Common myeloid progenitor, CD34-positive (primary cell): ENCODE measurements at regions not wholly inside any gene's neighbourhood (a gene's known extent, or its start where the extent isn't known, plus 50 kb on each side); places are given as distances from the start of the nearest gene placed in this dataset.

Source experiments
- CTCF ChIA-PET: fragments of 350-600 bp; sonication (Branson Sonifier 250); formaldehyde crosslinking; loops from one replicate; lab custom pipeline; 2021; ENCODE audit warnings: antibody characterized with exemption; lab: Charles Lee
- POLR2A ChIA-PET: fragments of 350-600 bp; sonication (Branson Sonifier 250); formaldehyde crosslinking; loops from one replicate; lab custom pipeline; 2021; ENCODE audit warnings: antibody characterized with exemption; lab: Charles Lee
- DNase-seq, 3 donors: peaks; one replicate each; pipeline versions ENCODE4 v3.0.0 to v3.0.0-alpha.2; 2013
- H3K27ac ChIP-seq, 2 experiments: 1 replicate in 1 of 2; 2 replicates in 1 of 2; pipeline ENCODE4 v1.7.0; 2013; ENCODE audit warnings: inconsistent platforms in 2 of 2, low read length in 2 of 2, mild to moderate bottlenecking in 2 of 2, low read depth in 1 of 2, moderate library complexity in 1 of 2; ENCODE audit not compliant: severe bottlenecking in 2 of 2, insufficient read depth in 1 of 2, poor library complexity in 1 of 2
- H3K27me3 ChIP-seq, 5 experiments: replicated peaks in 2 of 5; 1 replicate in 3 of 5; 2 replicates in 2 of 5; pipeline versions ENCODE4 v1.6.1 to v1.7.0; 2013; ENCODE audit warnings: low read length in 4 of 5, mild to moderate bottlenecking in 2 of 5, moderate library complexity in 2 of 5, inconsistent platforms in 1 of 5; ENCODE audit not compliant: insufficient read depth in 5 of 5, control insufficient read depth in 4 of 5
- H3K36me3 ChIP-seq, 4 experiments: 1 replicate in 2 of 4; 2 replicates in 2 of 4; pipeline versions ENCODE4 v1.6.1 to v1.7.0; 2013; ENCODE audit warnings: low read length in 3 of 4, control low read depth in 1 of 4, mild to moderate bottlenecking in 1 of 4; ENCODE audit not compliant: control insufficient read depth in 4 of 4, insufficient read depth in 4 of 4
- H3K4me1 ChIP-seq, 4 experiments: 1 replicate in 3 of 4; 2 replicates in 1 of 4; pipeline versions ENCODE4 v1.6.1 to v1.7.1; 2013; ENCODE audit warnings: low read length in 3 of 4, mild to moderate bottlenecking in 3 of 4, control low read depth in 1 of 4, inconsistent platforms in 1 of 4, moderate library complexity in 1 of 4; ENCODE audit not compliant: control insufficient read depth in 4 of 4, insufficient read depth in 4 of 4; ENCODE audit errors: control extremely low read depth in 1 of 4
- H3K4me3 ChIP-seq, 7 experiments: 1 replicate in 4 of 7; 2 replicates in 3 of 7; pipeline versions ENCODE4 v1.5.1 to v1.7.0; 2013; ENCODE audit warnings: mild to moderate bottlenecking in 7 of 7, low read length in 6 of 7, moderate library complexity in 6 of 7, inconsistent platforms in 2 of 7, low read depth in 2 of 7, control low read depth in 1 of 7; ENCODE audit not compliant: insufficient read depth in 4 of 7, control insufficient read depth in 1 of 7; ENCODE audit errors: extremely low read depth in 1 of 7
- H3K9me3 ChIP-seq, 5 experiments: 1 replicate in 4 of 5; 2 replicates in 1 of 5; pipeline versions ENCODE4 v1.6.1 to v1.7.1; 2013; ENCODE audit warnings: low read length in 4 of 5, mild to moderate bottlenecking in 2 of 5, inconsistent platforms in 1 of 5, low read depth in 1 of 5, moderate library complexity in 1 of 5; ENCODE audit not compliant: control insufficient read depth in 4 of 5, insufficient read depth in 2 of 5; ENCODE audit errors: control extremely low read depth in 1 of 5
- WGBS: methylation state at CpG from one replicate; pipeline ENCODE4 v1.1.5; 2013; ENCODE audit not compliant: insufficient coverage; 5-methylcytosine and 5-hydroxymethylcytosine counted together

DNA sequence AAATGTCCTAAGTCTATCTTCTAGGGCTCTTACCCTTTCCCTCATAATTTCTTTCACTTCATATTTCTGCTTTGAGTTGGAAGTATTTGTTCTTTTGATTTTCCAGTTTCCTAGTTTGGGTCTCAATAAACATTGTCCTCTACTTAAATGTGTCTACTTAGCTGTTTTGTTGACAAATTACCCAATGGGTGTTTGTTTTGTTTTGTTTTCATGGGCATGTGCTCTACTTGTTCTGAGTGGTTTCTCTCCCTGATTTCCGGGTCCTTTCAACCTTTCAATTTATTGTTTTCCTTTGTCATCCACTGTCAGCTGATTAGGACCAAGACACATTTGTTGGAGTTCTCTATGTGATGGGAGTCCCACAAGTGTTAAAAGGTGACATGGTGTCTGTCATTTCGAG, 1181.4 kb downstream of the RPA4 start:
- ChIA-PET CTCF (no interaction called here), POLR2A (no interaction called here)
- WGBS = 71% methylated on average over 1 of the region's 2 CpGs
- Histone ChIP-seq H3K4me1 (no peaks in the 10 kb centered on the region), H3K27ac (no peak overlapping the region), H3K27me3 (peaks cover 0 to 2% (median 0%) of the 10 kb centered on the region in 5 experiments), H3K9me3 (no peaks in the 10 kb centered on the region), H3K4me3 (no peak overlapping the region), H3K36me3 (no peaks in the 10 kb centered on the region)
- DNase-seq = no peak

DNA sequence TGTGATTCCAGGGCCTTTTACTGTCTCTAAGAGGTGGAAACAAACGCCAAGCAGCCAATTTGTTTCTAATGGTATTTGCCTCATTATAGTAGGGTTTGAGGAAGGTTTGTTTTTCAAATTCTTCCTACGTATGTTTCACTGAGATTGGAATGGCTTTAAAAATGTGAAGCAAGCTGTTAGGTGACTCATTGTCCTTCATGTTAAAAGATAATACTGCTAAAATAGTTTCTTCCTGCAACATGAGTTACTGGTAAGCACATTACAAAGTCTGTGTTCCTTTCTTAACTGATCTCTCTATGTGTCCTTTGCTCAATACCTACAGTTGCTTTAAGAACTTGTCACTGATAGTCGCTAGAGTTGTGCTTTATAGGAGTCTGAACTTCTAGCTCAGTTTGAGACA, 1183.9 kb downstream of the RPA4 start:
- DNase-seq = no peak
- H3K36me3 ChIP-seq = no peaks in the 10 kb centered on the region
- H3K9me3 ChIP-seq = no peaks in the 10 kb centered on the region
- WGBS = 90% methylated on average over 2 of the region's 3 CpGs
- ChIA-PET POLR2A (no interaction called here), CTCF (no interaction called here)
- no peaks in the 10 kb centered on the region for H3K4me1 ChIP-seq
- no peak overlapping the region for H3K4me3 ChIP-seq
- H3K27ac ChIP-seq = no peak overlapping the region
- H3K27me3 ChIP-seq = peaks cover 0 to 2% (median 0%) of the 10 kb centered on the region in 5 experiments

DNA sequence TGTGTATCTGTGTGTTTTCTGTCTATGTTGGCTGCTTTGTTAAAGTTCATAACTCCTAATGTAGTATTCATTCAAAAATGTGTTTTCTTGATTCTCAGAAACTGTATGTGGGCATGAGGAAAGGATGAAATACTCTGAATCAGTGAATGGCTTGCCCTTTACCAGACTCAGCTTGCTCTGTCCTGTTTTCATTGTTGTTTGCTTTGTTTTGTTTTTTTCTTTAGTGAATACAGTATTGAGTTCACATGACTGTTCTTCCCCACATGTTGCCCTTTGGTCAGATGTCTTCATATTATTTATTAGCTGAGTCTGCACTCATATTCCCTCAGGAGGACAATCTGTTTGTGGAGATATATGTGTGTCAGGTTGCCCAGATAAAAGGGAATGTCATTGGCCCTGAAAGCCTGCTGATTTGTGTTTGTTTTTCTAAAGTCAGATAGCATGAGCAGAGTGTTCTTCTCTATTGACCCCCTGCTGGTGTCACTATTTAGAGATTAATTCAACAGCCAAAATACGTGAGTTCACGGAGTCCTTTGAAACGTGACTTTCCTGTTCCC, 1184.4 kb downstream of the RPA4 start:
- H3K4me1 ChIP-seq = no peaks in the 10 kb centered on the region
- no peaks in the 10 kb centered on the region for H3K9me3 ChIP-seq
- DNase-seq = no peak
- no peak overlapping the region for H3K4me3 ChIP-seq
- POLR2A ChIA-PET = no interaction called here
- no peak overlapping the region for H3K27ac ChIP-seq
- CTCF ChIA-PET = no interaction called here
- H3K27me3 ChIP-seq = peaks cover 0 to 2% (median 0%) of the 10 kb centered on the region in 5 experiments
- WGBS = 100% methylated on average over 1 of the region's 3 CpGs
- H3K36me3 ChIP-seq = no peaks in the 10 kb centered on the region

GRCh38 chrX:98071331-98071730, 1187.6 kb downstream of the RPA4 start:
- no peaks in the 10 kb centered on the region for H3K36me3 ChIP-seq
- H3K4me1 ChIP-seq = no peaks in the 10 kb centered on the region
- no peak overlapping the region for H3K4me3 ChIP-seq
- H3K9me3 ChIP-seq = no peaks in the 10 kb centered on the region
- WGBS = 88% methylated on average over 2 of the region's 2 CpGs
- ChIA-PET CTCF (no interaction called here), POLR2A (no interaction called here)
- H3K27ac ChIP-seq = no peak overlapping the region
- H3K27me3 ChIP-seq = peaks cover 0 to 2% (median 0%) of the 10 kb centered on the region in 5 experiments
- DNase-seq = no peak

DNA sequence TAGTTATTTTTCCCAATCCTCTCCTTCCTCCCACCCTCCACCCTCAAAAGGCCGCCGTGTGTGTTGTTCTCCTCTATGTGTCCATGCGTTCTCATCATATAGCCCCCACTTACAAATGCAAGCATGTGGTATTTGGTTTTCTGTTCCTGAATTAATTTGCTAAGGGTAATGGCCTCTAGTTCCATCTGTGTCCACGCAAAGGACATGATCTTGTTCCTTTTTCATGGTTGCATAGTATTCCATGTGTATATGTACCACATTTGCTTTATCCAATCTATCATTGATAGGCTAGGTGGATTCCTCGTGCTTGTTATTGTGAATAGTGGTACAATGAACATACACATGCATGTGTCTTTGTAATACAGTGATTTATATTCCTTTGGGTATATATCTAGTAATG, 1193.7 kb downstream of the RPA4 start:
- no peaks in the 10 kb centered on the region for H3K27me3 ChIP-seq
- ChIA-PET CTCF (no interaction called here), POLR2A (no interaction called here)
- H3K4me3 ChIP-seq = no peak overlapping the region
- H3K9me3 ChIP-seq = no peaks in the 10 kb centered on the region
- H3K36me3 ChIP-seq = no peaks in the 10 kb centered on the region
- no peak for DNase-seq
- WGBS = no CpG with 5 or more reads among the region's 5 CpGs
- no peaks in the 10 kb centered on the region for H3K4me1 ChIP-seq
- H3K27ac ChIP-seq = no peak overlapping the region

DNA sequence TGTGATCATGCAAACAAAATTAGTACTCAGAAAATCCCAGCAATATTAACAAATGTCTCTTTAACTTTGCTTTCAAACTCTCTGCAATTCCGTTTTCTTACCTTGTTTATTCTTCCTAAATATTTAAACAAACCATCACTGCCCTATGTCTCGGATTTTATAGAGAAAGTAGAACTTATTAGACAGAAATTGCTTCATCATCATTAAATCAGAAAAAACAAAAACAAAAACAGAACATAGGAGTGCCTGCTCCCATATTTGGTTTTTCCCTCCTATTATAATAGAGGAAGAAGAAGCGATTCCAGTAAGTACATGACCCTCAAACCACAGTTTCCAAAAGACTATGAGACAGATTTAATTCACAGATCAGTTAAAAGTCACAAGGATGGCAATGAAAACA, 1228.0 kb downstream of the RPA4 start:
- Histone ChIP-seq H3K4me3 (no peak overlapping the region), H3K9me3 (no peaks in the 10 kb centered on the region), H3K27ac (no peak overlapping the region), H3K27me3 (no peaks in the 10 kb centered on the region), H3K4me1 (no peaks in the 10 kb centered on the region), H3K36me3 (no peaks in the 10 kb centered on the region)
- DNase-seq = no peak
- no CpG with 5 or more reads among the region's 3 CpGs for WGBS
- ChIA-PET CTCF (no interaction called here), POLR2A (no interaction called here)

DNA sequence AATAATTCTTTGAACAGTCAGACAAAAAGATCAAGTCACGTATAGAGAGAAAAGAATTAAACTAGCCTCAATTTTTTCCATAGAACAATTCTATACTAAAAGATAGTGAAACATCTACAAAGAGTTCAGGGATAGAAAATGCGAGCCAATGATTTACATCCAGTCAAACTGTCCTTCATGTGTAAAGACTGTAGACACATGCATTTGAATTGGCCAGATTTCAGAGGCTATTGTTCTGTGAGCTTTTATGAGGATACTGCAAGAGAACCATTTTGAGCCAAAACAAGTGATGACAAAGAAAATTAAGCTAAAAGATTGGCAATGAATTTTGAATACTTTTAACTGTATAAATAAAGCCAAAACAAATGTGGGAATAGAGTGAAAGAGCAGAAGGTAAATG, 1230.3 kb downstream of the RPA4 start:
- Histone ChIP-seq H3K27ac (no peak overlapping the region), H3K27me3 (no peaks in the 10 kb centered on the region), H3K36me3 (no peaks in the 10 kb centered on the region), H3K4me3 (no peak overlapping the region), H3K9me3 (no peaks in the 10 kb centered on the region), H3K4me1 (no peaks in the 10 kb centered on the region)
- 100% methylated on average over 1 of the region's 2 CpGs for WGBS
- ChIA-PET POLR2A (no interaction called here), CTCF (no interaction called here)
- no peak for DNase-seq
